GM19324 (cell line): ENCODE measurements at regions not wholly inside any gene's neighbourhood (a gene's known extent, or its start where the extent isn't known, plus 50 kb on each side); places are given as distances from the start of the nearest gene placed in this dataset.
"Not testable (repeated sequence)": the region's sequence is repeated elsewhere in the genome, so short reads cannot be mapped to it uniquely, and the experiment has no call there.

Experiments used
- ATAC-seq: cut with Tn5 transposase; IDR thresholded peaks from one replicate; pipeline ENCODE4 v1.9.1; 2021; ENCODE audit warnings: mild to moderate bottlenecking, moderate library complexity; ENCODE audit not compliant: unreplicated experiment, low FRiP score

DNA sequence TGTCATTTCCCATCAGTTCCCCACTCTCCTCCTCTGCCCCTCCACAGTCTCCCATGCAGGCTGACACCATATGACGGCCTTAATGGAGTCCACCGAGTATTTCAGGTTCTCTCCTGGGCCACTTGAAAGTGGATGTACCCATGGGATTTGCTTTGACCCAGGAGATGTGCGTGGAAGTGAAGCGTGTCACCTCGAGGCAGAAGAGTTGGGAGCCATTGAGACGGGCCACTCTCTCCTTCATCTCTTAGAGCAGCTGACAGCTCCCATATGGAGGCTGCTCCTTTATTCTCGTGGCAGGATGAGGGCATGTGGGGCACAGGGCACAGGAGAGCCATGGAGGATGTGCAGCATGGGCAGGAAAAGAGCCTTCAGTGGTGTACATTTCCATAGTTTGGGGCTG, 144.7 kb upstream of the CRYM start:
- not testable (repeated sequence) for ATAC-seq

DNA sequence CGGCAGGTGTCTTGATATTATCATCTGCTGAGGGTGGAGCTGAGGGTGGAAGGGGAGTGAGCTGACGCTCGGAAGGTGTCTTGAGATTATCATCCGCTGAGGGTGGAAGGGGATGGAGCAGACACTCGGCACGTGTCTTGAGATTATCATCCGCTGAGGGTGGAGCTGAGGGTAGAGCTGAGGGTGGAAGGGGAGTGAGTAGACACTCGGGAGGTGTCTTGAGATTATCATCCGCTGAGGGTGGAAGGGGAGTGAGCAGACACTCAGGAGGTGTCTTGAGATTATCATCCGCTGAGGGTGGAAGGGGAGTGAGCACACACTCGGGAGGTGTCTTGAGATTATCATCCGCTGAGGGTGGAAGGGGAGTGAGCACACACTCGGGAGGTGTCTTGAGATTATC, 126.6 kb upstream of the CRYM start:
- ATAC-seq, result not testable (repeated sequence)

DNA sequence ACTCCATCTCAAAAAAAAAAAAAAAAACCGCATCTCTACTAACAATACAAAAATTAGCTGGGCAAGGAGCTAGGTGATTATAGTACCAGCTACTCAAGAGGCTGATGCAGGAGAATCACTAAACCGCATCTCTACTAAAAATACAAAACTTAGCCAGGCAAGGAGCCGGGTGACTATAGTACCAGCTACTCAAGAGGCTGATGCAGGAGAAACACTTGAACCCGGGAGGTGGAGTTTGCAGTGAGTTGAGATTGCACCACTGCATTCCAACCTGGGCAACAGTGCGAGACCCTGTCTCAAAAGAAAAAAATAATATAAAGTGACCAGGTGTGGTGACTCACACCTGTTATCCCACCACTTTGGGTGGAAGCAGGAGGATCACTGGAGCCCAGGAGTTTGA, 119.8 kb upstream of the CRYM start:
- ATAC-seq, result not testable (repeated sequence)

- ATAC-seq, result not testable (repeated sequence)
Observed at GRCh38 chr16:21396545-21396944, 118.5 kb upstream of the CRYM start.

DNA sequence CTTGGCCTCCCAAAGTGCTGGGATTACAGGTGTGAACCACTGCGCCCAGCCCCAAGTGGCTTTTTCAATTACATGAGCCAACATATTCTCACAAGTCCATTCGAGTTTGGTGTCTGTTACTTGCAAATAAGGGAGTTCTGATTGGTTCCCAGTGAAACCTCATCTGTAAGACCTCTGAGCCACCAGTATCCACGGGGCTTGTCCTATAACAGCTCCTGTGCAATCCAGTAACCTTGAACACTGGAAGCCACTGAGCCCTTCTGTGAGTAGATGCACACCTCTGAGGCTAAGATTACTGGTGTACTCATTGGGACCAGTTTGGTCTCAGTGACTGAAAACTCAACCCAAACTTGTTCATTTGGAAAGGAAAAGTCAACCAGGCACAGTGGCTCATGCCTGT, 112.5 kb upstream of the CRYM start:
- ATAC-seq, result not testable (repeated sequence)

DNA sequence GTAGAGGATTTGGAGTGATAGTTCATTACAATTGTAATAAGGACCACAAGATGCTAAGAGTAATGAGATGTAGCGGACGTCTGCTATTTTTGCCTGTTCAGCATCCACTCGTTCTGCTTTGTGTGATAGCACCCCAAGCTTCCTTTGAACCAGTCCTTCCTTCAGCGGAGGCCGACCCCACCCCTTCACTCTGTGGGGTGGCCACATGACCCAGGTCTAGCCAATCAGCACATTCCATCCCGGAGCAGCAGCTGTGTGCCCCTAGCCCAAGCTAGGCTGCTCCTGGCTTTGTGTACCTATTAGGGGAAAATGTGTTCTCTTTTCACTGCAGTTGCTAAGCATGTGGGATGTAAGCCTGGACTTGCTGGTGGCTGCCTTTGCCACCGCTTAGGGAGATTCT, 111.8 kb upstream of the CRYM start:
- not testable (repeated sequence) for ATAC-seq

- ATAC-seq, result not testable (repeated sequence)
Observed at GRCh38 chr16:21387757-21388156, 109.7 kb upstream of the CRYM start.

DNA sequence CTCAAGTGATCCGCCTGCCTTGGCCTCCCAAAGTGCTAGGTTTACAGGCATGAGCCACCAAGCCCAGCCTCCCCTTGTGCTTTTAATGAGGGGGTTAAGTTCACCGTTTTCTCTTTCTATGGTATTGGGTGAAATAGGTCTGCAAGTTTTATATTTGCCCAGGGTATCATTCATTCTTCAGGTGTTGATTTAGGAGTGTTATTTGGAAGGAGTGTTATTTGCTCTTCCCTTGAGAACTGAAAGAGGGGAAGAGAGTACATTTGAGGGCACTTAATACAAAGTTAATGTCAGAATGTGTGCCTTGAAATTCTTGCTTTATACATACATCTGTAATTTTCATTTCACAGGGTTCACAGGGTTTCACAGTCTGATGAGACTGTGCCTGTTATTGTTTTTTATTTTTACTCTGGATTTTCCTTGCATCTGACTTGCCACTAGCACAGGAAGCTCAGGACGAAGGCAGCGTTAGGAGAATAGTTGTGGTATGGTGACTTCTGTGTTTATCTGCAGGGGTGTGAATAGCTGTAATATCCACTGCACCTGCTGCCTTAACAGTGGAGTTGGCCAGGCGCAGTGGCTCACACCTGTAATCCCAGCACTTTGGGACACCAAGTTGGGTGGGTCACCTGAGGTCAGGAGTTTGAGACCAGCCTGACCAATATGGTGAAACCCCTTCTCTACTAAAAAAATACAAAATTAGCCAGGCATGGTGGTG, 108.3 kb upstream of the CRYM start:
- not testable (repeated sequence) for ATAC-seq

DNA sequence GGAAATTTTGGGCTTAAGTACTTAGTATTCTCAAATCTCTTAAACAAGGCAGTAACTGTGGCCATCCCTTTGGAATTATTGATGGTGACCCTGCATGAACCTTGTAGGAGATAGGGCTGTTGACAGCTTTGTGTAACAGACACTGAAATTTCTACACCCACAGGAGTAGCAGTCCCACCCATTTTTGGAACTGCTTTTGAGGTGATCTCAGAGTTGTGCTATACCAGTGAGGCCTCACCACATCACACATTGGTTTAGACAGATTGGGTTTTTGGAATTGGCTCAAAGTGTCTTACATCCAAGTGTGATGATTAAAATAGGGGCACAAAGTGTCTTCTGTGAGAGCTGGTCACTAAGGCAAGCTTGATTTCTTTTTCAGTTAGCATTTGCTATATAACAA, 105.6 kb upstream of the CRYM start:
- ATAC-seq, result not testable (repeated sequence)

DNA sequence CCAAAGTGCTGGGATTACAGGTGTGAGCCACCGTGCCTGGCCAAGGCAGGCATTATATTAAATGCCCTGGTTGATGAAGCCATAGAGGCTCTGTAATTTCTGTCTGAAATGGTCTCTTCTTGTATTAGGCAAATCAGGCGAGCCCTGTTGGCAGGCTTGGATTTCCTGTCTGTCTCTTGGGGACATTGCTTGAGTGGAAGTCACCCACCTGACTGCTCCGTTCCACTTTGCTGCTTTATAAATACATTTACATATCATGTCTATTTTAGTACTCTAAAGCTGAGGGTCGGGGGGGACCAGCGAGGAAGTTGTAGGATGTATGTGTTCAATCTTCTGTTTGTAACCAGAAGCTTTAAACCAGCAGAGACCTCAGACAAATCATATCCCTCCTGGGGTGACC, 101.6 kb upstream of the CRYM start:
- ATAC-seq, result not testable (repeated sequence)

DNA sequence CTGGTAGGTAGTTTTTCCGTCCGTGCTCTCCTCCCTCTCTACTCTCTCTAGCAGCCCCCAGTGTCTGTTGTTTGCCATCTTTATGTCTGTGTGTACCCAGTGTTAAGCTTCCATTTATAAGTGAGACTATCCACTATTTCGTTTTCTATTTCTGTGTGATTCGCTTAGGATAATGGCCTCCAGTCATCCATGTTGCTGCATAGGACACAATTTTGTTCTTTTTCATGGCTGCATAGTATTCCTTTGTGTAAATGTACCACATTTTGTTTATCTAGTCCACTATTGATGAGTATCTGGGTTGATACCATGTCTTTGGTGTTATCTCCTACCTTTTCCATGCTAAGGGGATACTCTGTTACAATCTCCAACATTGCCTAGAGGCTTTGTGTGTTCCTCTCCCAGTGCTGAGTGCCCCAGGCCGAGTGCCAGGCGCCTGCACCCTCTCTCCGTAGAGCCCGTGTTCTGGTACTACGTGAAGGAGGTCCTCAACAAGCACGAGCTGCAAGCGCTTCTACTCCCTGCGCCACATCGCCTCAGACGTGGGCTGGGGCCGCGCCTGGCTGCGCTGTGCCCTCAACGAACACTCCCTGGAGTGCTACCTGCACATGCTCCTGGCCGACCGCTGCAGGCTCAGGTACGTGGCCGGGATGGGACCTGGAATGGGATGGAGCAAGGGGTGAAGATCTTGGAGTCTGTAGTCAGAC, 98.3 kb upstream of the CRYM start:
- not testable (repeated sequence) for ATAC-seq

DNA sequence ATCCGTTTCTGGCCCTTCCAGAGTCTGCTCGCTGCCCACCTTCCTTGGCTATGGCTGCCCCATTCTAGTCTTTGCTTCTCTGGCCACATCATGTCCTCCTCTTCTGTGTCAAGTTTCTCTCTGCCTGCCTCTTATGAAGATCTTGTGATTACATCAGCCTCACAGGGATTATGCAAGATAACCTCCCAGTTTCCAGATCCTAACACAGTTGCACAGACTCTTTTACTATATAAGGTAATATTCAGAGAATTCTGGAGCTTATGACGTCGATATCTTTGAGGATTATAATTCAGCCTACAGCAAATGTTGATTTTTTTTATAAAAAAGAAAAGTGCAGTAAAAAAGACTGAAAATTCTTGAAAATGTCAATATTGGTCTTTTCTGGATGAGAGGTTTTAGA, 97.2 kb upstream of the CRYM start:
- ATAC-seq, result not testable (repeated sequence)

DNA sequence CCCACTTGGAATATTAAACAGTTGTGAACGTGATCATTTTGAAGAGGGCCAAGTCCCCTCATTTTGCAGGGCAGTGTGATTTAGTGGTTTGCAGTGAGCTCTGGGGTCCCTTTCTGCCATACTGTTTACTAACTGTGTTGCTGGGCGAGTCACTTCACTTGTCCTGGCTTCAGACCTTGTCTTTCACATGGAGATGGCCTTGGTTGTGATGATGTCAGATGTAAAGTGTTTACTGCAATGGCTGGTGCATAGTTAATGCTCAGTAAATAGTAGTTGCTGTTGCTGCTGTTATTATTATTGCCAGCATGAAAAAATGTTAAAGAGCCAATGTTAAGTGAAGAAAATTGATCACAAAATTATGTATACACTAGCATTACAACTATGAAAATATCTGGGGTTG, 95.4 kb upstream of the CRYM start:
- ATAC-seq, result not testable (repeated sequence)

- ATAC-seq, result not testable (repeated sequence)
Observed at GRCh38 chr16:21372862-21373261, 94.8 kb upstream of the CRYM start.

GRCh38 chr16:21372162-21372835, 94.2 kb upstream of the CRYM start:
- not testable (repeated sequence) for ATAC-seq

GRCh38 chr16:21370791-21371190, 92.7 kb upstream of the CRYM start:
- not testable (repeated sequence) for ATAC-seq

GRCh38 chr16:21368973-21369942, 91.2 kb upstream of the CRYM start:
- not testable (repeated sequence) for ATAC-seq

- ATAC-seq, result not testable (repeated sequence)
Observed at GRCh38 chr16:21367733-21368421, 89.8 kb upstream of the CRYM start.

DNA sequence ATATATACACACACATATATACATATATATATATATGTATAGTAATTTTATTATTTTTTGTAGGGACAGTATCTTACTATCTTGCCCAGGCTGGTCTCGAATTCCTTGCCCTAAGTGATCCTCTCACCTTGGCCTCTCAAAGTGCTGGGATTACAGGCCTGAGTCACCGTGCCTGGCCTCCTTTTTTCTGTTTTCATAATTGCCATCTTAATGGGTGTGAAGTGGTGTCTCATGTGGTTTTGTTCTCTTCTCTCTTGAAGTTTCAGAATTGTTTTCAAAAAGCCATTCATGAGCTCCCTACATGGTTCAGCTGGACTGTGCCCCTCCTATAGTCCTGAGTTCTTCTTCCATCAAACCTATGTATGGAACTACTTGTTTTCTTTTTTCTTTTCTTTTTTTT, 88.9 kb upstream of the CRYM start:
- not testable (repeated sequence) for ATAC-seq

DNA sequence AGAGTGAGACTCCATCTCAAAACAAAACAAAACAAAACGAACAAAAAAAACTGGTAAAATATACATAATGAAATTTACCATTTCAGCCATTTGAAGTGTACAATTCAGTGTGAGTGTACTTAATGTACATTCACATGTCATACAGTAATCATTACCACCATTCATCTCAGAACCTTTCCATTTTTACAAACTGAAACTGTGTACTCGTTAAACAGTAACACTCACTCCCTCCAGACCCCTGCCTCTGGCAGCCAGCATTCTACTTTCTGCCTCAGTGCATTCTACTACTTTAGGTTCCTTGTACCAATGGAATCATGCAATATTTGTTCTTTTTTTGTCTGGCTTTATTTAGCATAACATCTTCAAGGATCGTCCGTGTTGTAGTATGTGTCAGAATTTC, 87.5 kb upstream of the CRYM start:
- peak; percentile 41 for ATAC-seq
